BLaER1 treated with 17β-estradiol and CSF1 and Interleukin-3, amounts not matched to agents 10 nM and 100 nM (cell line): ENCODE measurements at regions not wholly inside any gene's neighbourhood (a gene's known extent, or its start where the extent isn't known, plus 50 kb on each side); places are given as distances from the start of the nearest gene placed in this dataset.
A peak's percentile ranks its signal among the peaks of the same experiment; 100 is the strongest.
"Not testable (repeated sequence)": the region's sequence is repeated elsewhere in the genome, so short reads cannot be mapped to it uniquely, and the experiment has no call there.

Experiments
- H3K27ac ChIP-seq, 11 experiments: shearing (Covaris generic); formaldehyde crosslinking; 2 replicates each; pipeline ENCODE4 v1.8.1; 2022
- H3K27me3 ChIP-seq, 11 experiments: shearing (Covaris generic); formaldehyde crosslinking; 2 replicates each; pipeline ENCODE4 v1.8.1; 2022
- H3K36me3 ChIP-seq, 11 experiments: shearing (Covaris generic); formaldehyde crosslinking; 2 replicates each; pipeline ENCODE4 v1.8.1; 2022
- H3K4me1 ChIP-seq, 10 experiments: shearing (Covaris generic); formaldehyde crosslinking; 2 replicates each; pipeline ENCODE4 v1.8.1; 2022
- H3K4me2 ChIP-seq, 11 experiments: shearing (Covaris generic); formaldehyde crosslinking; 2 replicates each; pipeline ENCODE4 v1.8.1; 2022
- H3K4me3 ChIP-seq, 10 experiments: shearing (Covaris generic); formaldehyde crosslinking; 2 replicates each; pipeline ENCODE4 v1.8.1; 2022
- H3K9ac ChIP-seq, 11 experiments: shearing (Covaris generic); formaldehyde crosslinking; 2 replicates each; pipeline ENCODE4 v1.8.1; 2022
- H3K9me3 ChIP-seq, 11 experiments: shearing (Covaris generic); formaldehyde crosslinking; replicated peaks in 1 of 11; 2 replicates each; pipeline ENCODE4 v1.8.1; 2022
- H4K20me1 ChIP-seq, 11 experiments: shearing (Covaris generic); formaldehyde crosslinking; 2 replicates each; pipeline ENCODE4 v1.8.1; 2022
- Cebpa-rat ChIP-seq, 11 experiments: shearing (Covaris generic); IDR thresholded peaks; 2 replicates each; pipeline ENCODE4 v1.8.1; 2022

- Histone ChIP-seq H3K9me3 (no peaks in the 10 kb centered on the region; a peak in 1 of 22 replicates), H3K4me1 (no peaks in the 10 kb centered on the region), H3K27me3 (no peaks in the 10 kb centered on the region), H3K27ac (no peak overlapping the region), H3K36me3 (no peaks in the 10 kb centered on the region), H3K9ac (no peak overlapping the region), H3K4me3 (no peak overlapping the region), H3K4me2 (no peak overlapping the region), H4K20me1 (no peaks in the 10 kb centered on the region)
- no peak for TF ChIP-seq Cebpa-rat (IDR thresholded peaks at IDR 0.05)
Measured at GRCh38 chr13:24931450-24932251, 164.3 kb upstream of the PABPC3 start.

DNA sequence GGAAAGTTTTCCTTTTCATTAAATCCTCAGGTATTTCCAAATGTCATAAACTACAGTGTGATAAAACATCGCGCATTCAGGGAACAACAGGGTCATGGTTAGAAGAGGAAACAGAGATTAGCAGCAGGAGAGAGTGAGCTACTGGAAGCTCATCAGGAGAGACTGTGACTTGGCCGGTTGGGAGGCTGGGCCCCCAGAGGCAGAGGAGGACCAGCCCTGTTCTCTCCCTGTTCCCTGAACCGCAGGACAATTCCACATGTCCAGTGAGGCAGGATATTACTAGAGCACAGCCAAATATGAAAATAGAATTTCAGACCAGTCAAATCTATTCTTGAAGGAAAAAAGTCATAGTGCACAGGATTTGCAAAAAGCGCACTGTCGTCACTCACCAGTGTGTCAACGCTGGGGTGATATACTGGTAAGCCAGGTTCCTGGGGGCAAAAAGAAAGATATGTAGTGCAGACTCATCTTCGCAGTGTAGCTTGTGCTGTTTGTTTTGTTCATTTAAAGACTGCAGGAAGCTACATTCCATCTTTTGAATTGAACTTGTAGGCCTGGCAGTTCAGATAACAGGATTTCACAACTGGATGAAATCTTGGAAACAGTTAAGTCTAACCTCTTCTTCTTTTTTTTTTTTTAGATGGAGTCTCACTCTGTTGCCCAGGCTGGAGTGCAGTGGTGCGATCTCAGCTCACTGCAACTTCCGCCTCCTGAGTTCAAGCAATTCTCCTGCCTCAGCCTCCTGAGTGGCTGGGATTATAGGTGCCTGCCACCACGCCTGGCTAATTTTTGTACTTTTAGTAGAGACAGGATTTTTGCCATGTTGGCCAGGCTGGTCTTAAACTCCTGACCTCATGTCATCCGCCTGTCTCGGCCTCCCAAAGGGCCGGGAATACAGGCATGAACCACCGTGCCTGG is 162.6 kb upstream of the PABPC3 start:
- not testable (repeated sequence) for H4K20me1 ChIP-seq, H3K4me3 ChIP-seq, H3K27ac ChIP-seq, H3K9ac ChIP-seq, H3K27me3 ChIP-seq, H3K4me1 ChIP-seq, H3K36me3 ChIP-seq, H3K4me2 ChIP-seq
- peaks cover 8 to 14% (median 11%) of the 10 kb centered on the region in 11 experiments; a peak in 19 of 22 replicates for H3K9me3 ChIP-seq

DNA sequence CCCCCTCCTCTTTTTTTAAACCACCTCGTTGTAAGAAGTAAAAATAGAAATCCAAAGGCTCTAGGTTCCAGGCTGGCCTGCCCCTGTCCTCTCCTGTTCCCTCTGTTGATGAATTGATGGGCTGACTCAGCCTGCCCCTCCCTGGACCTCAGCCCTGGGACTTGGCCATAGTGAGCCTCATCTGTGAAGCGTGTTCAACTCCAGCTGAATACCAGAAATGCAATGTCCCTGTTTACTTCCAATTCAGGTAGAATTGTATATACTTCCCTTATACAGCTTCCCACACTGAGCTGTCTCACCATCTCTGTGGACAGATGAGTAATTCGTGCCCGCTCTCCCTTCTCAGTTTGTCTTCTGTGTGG is 161.9 kb upstream of the PABPC3 start:
- H3K9ac ChIP-seq, H3K27ac ChIP-seq, H3K27me3 ChIP-seq, H3K4me3 ChIP-seq, H3K36me3 ChIP-seq, H3K4me2 ChIP-seq, H4K20me1 ChIP-seq, H3K4me1 ChIP-seq: not testable (repeated sequence)
- peaks cover 12 to 19% (median 16%) of the 10 kb centered on the region in 11 experiments; a peak in 19 of 22 replicates for H3K9me3 ChIP-seq

GRCh38 chr13:24938966-24939365 is 157.0 kb upstream of the PABPC3 start:
- Histone ChIP-seq H3K27me3 (no peaks in the 10 kb centered on the region), H3K4me2 (no peak overlapping the region), H3K4me1 (no peaks in the 10 kb centered on the region), H3K36me3 (no peaks in the 10 kb centered on the region), H3K9ac (no peak overlapping the region), H3K27ac (no peak overlapping the region), H3K4me3 (no peak overlapping the region), H4K20me1 (no peaks in the 10 kb centered on the region), H3K9me3 (peaks cover 12 to 19% (median 17%) of the 10 kb centered on the region in 11 experiments; a peak in 19 of 22 replicates)
- TF ChIP-seq Cebpa-rat (IDR thresholded peaks at IDR 0.05) = no peak

DNA sequence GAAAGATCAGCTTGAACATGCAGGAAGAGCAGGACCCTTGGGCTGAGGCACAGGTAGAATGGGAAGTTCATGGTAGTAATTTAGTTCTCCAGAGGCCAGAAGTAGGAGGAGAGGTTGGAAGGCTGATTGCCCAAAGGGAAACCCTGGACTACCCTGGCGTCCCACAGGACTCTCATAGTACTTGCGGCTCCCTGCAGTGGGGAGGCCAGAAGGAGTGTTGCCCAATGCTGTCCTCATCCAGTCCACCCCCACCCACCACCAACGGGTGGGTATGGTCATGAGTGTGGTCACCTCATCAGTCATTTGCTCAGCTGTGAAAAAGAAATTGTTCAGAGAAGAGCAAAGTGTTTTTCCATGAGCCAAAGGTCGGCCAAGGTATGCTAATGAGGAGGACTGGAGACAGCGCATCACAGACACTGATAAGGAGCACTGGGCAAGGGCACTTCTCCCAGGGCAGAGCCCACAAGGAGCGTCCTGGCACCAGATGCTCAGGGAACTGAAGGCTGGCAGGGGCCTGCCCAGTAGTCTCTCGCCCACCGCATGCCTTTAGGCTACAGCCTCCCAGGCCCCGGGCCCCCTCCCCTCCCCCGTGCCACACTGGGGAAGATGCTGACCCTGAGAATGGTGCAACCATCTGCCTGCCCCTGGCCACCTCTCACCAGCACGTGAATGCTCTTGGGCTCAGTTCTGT is 154.8 kb upstream of the PABPC3 start:
- H3K9me3 ChIP-seq = peaks cover 12 to 19% (median 17%) of the 10 kb centered on the region in 11 experiments; a peak in 19 of 22 replicates
- not testable (repeated sequence) for H3K4me3 ChIP-seq, H3K4me1 ChIP-seq, H4K20me1 ChIP-seq, H3K9ac ChIP-seq, H3K4me2 ChIP-seq, H3K36me3 ChIP-seq, H3K27ac ChIP-seq, H3K27me3 ChIP-seq

GRCh38 chr13:24943136-24943535 is 152.8 kb upstream of the PABPC3 start:
- Histone ChIP-seq H3K27me3 (no peaks in the 10 kb centered on the region), H3K9ac (no peak overlapping the region), H3K9me3 (peaks cover 5 to 9% (median 7%) of the 10 kb centered on the region in 11 experiments; a peak in 18 of 22 replicates), H3K27ac (no peak overlapping the region), H4K20me1 (no peaks in the 10 kb centered on the region), H3K4me2 (no peak overlapping the region), H3K4me1 (no peaks in the 10 kb centered on the region), H3K36me3 (no peaks in the 10 kb centered on the region), H3K4me3 (no peak overlapping the region)
- no peak for TF ChIP-seq Cebpa-rat (IDR thresholded peaks at IDR 0.05)

DNA sequence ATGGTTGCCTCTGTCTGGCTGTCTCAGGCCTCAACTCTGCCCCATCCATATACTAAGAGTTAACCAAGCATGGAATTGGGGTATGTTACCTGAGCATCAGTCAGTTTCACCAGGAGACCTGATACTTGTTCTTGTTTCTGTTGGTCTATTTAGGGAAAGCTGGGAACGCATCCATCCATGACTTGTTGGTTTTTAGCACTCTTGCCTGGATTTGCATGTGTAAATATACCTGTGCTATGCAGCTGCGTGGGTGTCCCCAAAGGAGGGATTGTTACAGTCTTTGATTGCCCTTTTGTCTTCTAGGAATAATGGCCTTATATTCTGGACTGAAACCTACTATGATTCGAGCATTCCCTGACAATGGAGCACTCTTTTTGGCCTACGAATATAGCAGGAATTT is 151.9 kb upstream of the PABPC3 start:
- not testable (repeated sequence) for H3K9ac ChIP-seq, H3K9me3 ChIP-seq, H4K20me1 ChIP-seq, H3K36me3 ChIP-seq, H3K4me1 ChIP-seq, H3K27me3 ChIP-seq, H3K4me2 ChIP-seq, H3K4me3 ChIP-seq, H3K27ac ChIP-seq

DNA sequence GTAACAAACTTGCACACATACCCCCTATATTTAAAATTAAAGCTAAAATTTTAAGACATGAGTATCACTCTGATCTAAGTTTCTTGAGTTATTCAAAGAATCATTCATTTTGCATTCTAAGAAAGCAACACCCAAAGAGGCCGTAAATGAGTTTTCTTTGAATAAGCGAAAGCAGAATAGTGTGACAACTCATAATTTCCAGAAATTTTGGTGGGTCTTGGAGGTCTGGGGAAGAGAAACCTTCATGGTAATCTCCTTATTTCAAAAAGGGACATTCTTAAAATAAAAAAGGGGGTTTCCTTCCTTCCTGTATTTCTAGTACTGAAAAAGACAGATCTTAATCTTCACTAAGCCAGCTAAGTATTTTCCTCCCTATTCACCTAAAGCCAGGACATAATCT is 147.0 kb upstream of the PABPC3 start:
- H3K27ac ChIP-seq, H3K9me3 ChIP-seq, H3K4me3 ChIP-seq, H4K20me1 ChIP-seq, H3K9ac ChIP-seq, H3K27me3 ChIP-seq, H3K36me3 ChIP-seq, H3K4me1 ChIP-seq: not testable (repeated sequence)
- peak overlapping the region in 6 of 11 experiments; percentile 5 to 39 (median 20); a peak in 3 of 22 replicates for H3K4me2 ChIP-seq

- not testable (repeated sequence) for H3K36me3 ChIP-seq, H3K9me3 ChIP-seq, H3K27ac ChIP-seq, H4K20me1 ChIP-seq, H3K4me3 ChIP-seq, H3K4me1 ChIP-seq, H3K4me2 ChIP-seq, H3K27me3 ChIP-seq, H3K9ac ChIP-seq
Measured at GRCh38 chr13:24950611-24951010, 145.3 kb upstream of the PABPC3 start.

- H3K9me3 ChIP-seq, H3K4me3 ChIP-seq, H3K4me2 ChIP-seq, H3K36me3 ChIP-seq, H3K27me3 ChIP-seq, H3K27ac ChIP-seq, H4K20me1 ChIP-seq, H3K9ac ChIP-seq, H3K4me1 ChIP-seq: not testable (repeated sequence)
Measured at GRCh38 chr13:24967970-24968369, 128.0 kb upstream of the PABPC3 start.

GRCh38 chr13:24968416-24968815 is 127.5 kb upstream of the PABPC3 start:
- not testable (repeated sequence) for H3K9me3 ChIP-seq, H3K27ac ChIP-seq, H3K4me2 ChIP-seq, H3K4me3 ChIP-seq, H4K20me1 ChIP-seq, H3K27me3 ChIP-seq, H3K36me3 ChIP-seq, H3K4me1 ChIP-seq, H3K9ac ChIP-seq

- H3K4me3 ChIP-seq, H3K36me3 ChIP-seq, H3K4me2 ChIP-seq, H3K27me3 ChIP-seq, H3K4me1 ChIP-seq, H3K9ac ChIP-seq, H3K27ac ChIP-seq, H3K9me3 ChIP-seq, H4K20me1 ChIP-seq: not testable (repeated sequence)
Measured at GRCh38 chr13:24973102-24973501, 122.8 kb upstream of the PABPC3 start.

DNA sequence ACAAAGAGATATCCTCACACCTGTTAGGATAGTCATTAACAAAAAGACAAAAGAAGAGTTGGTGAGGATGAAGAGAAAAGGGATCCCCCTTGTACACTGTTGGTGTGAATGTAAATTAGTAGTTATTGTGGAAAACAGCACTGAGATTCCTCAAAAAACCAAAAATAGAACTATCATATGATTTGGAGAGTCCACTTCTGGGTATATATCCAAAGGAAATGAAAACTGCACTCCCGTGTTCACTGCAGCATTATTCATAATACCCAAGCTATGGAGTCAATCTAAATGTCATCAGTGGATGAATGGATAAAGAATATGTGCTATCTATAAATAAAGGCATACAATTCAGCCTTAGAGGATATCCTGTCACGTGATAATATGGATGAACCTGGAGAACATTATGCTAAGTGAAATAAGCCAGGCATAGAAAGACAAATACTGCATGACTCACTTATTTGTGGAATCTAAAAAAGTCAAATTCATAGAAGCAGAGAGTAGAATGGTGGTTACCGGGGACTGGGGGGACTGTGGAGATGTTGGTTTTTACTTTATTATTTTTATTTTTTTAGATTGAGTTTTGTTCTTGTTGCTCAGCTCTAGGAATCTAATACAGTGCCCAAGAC is 114.6 kb upstream of the PABPC3 start:
- not testable (repeated sequence) for H3K27ac ChIP-seq, H3K27me3 ChIP-seq, H3K36me3 ChIP-seq, H3K9me3 ChIP-seq, H3K4me3 ChIP-seq, H3K9ac ChIP-seq
- Histone ChIP-seq H3K4me1 (peaks cover 12 to 25% (median 16%) of the 10 kb centered on the region in 10 experiments), H4K20me1 (peaks cover 0 to 18% (median 0%) of the 10 kb centered on the region in 11 experiments; a peak in 4 of 22 replicates), H3K4me2 (peak overlapping the region; percentile 49 to 85 (median 75))
